Loucy (cell line): ENCODE measurements at regions not wholly inside any gene's neighbourhood (a gene's known extent, or its start where the extent isn't known, plus 50 kb on each side); places are given as distances from the start of the nearest gene placed in this dataset.

ENCODE experiments used
- CTCF ChIP-seq: fragments of 200-600 bp; sonication (generic); conservative IDR thresholded peaks from 2 replicates; pipeline ENCODE4 v1.5.1; 2014; ENCODE audit warnings: mild to moderate bottlenecking, antibody characterized with exemption, low read length
- EZH2phosphoT487 ChIP-seq: fragments of 200-600 bp; IDR thresholded peaks from 2 replicates; pipeline ENCODE4 v1.6.1; 2018; ENCODE audit warnings: antibody characterized with exemption, mild to moderate bottlenecking, moderate library complexity, borderline replicate concordance

- TF ChIP-seq CTCF (no peak), EZH2phosphoT487 (no peak)
These were observed 247.4 kb upstream of the C1orf174 start for GRCh38 chr1:4147509-4147908.
